HL-60 (cell line): ENCODE measurements at regions not wholly inside any gene's neighbourhood (a gene's known extent, or its start where the extent isn't known, plus 50 kb on each side); places are given as distances from the start of the nearest gene placed in this dataset.

Experiments
- DNase-seq, 2 experiments: peaks; one replicate each; pipeline ENCODE4 v3.0.0-alpha.2; 2010 to 2020; ENCODE audit warnings: low read depth in 1 of 2, low spot score in 1 of 2
- H3K27ac ChIP-seq: fragments of 250-450 bp; sonication (Bioruptor Pico); replicated peaks from 2 replicates; pipeline ENCODE4 v1.5.1; 2020; ENCODE audit warnings: mild to moderate bottlenecking, moderate library complexity
- H3K27me3 ChIP-seq: fragments of 250-450 bp; sonication (Bioruptor Pico); 2 replicates; pipeline ENCODE4 v1.5.1; 2021; ENCODE audit warnings: mild to moderate bottlenecking, moderate library complexity; ENCODE audit not compliant: insufficient read depth, poor library complexity, severe bottlenecking
- H3K4me3 ChIP-seq: replicated peaks from 2 replicates; pipeline ENCODE4 v1.5.1; 2011; ENCODE audit warnings: mild to moderate bottlenecking, control low read depth, low read length; ENCODE audit not compliant: insufficient read depth
- CTCF ChIP-seq: IDR thresholded peaks from one replicate; pipeline ENCODE4 v1.5.1; 2011; ENCODE audit warnings: low read length, control low read depth, inconsistent platforms; ENCODE audit not compliant: insufficient read depth
- GABPA ChIP-seq: IDR thresholded peaks from 2 replicates; pipeline ENCODE4 v1.6.1; 2012; ENCODE audit warnings: low read depth
- POLR2AphosphoS5 ChIP-seq: IDR thresholded peaks from 2 replicates; pipeline ENCODE4 v1.6.1; 2012; ENCODE audit warnings: low read depth
- REST ChIP-seq: IDR thresholded peaks from 2 replicates; pipeline ENCODE4 v1.6.1; 2012; ENCODE audit warnings: low read depth; ENCODE audit not compliant: insufficient replicate concordance
- SPI1 ChIP-seq: IDR thresholded peaks from 2 replicates; pipeline ENCODE4 v1.6.1; 2012; ENCODE audit warnings: low read depth, mild to moderate bottlenecking, borderline replicate concordance

- H3K4me3 ChIP-seq = no peak overlapping the region
- no peak for DNase-seq
- no peak overlapping the region for H3K27ac ChIP-seq
- H3K27me3 ChIP-seq = no peaks in the 10 kb centered on the region
- TF ChIP-seq CTCF = no peak
- no peak for TF ChIP-seq REST
- no peak for TF ChIP-seq POLR2AphosphoS5
- TF ChIP-seq SPI1 = no peak
- TF ChIP-seq GABPA = no peak
Observed at GRCh38 chr5:155872629-155873220, 454.2 kb upstream of the SGCD start.

GRCh38 chr5:155878991-155879575 is 447.9 kb upstream of the SGCD start:
- Histone ChIP-seq H3K27ac (no peak overlapping the region), H3K4me3 (no peak overlapping the region), H3K27me3 (no peaks in the 10 kb centered on the region)
- no peak for TF ChIP-seq SPI1
- TF ChIP-seq GABPA = no peak
- TF ChIP-seq POLR2AphosphoS5 = no peak
- no peak for TF ChIP-seq CTCF
- no peak for TF ChIP-seq REST
- DNase-seq = no peak

GRCh38 chr5:155884041-155884440 is 442.9 kb upstream of the SGCD start:
- no peak overlapping the region for H3K27ac ChIP-seq
- TF ChIP-seq REST = no peak
- TF ChIP-seq POLR2AphosphoS5 = no peak
- no peak for TF ChIP-seq SPI1
- TF ChIP-seq CTCF = no peak
- TF ChIP-seq GABPA = no peak

More at GRCh38 chr5:155884041-155884440, 442.9 kb upstream of the SGCD start:
- Histone ChIP-seq H3K4me3 (no peak overlapping the region), H3K27me3 (no peaks in the 10 kb centered on the region)
- DNase-seq = no peak
